ENCODE measurements at regions not wholly inside any gene's neighbourhood (a gene's known extent, or its start where the extent isn't known, plus 50 kb on each side); places are given as distances from the start of the nearest gene placed in this dataset.

- TF ChIP-seq CTCF (IDR thresholded peaks at IDR 0.05), result no peak
- TF ChIP-seq POLR2A (IDR thresholded peaks at IDR 0.05), result no peak
Measured at GRCh38 chr2:117712684-117713083, 101.8 kb upstream of the DDX18 start.

Measured in lower leg skin (tissue), 3 donors.